ENCODE measurements at regions not wholly inside any gene's neighbourhood (a gene's known extent, or its start where the extent isn't known, plus 50 kb on each side); places are given as distances from the start of the nearest gene placed in this dataset.

DNA sequence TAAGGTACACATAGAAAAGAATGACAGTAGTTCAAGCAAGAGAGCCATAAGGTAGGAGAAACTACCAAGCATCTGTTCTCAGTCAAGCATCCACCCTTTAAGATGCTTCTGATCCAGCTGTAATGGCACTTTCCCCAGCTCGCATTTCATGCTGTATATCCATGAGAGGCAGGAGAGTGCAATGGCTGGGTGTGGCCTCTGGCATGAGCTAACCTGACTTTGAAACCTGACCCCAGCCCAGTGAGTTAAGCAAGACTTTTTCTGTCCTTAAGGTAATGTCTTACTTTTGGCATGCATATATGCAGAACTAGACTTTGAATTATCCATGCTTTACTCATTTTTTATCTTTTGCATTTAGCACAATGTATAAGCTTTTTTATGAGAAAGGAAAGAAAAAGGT is 79.8 kb upstream of the CNTN5 start:
- TF ChIP-seq CTCF (conservative IDR thresholded peaks at IDR 0.05; ENCODE audit: low read depth in 2 of 2) (no peak), POLR2AphosphoS5 (IDR thresholded peaks at IDR 0.05; ENCODE audit: low read depth) (no peak), EZH2 (IDR thresholded peaks at IDR 0.05; ENCODE audit: low read depth, unreplicated experiment) (no peak), ZNF331 (CRISPR knock-in tag; IDR thresholded peaks at IDR 0.05; ENCODE audit: low read depth) (no peak), NANOG (IDR thresholded peaks at IDR 0.05; ENCODE audit: borderline replicate concordance) (no peak), EZH2phosphoT487 (IDR thresholded peaks at IDR 0.05; ENCODE audit: unreplicated experiment) (no peak), CREB1 (CRISPR knock-in tag; IDR thresholded peaks at IDR 0.05; ENCODE audit: low read depth) (no peak), JUNB (IDR thresholded peaks at IDR 0.05; ENCODE audit: unreplicated experiment) (no peak)
- TF ChIP-seq, protein P1, sequence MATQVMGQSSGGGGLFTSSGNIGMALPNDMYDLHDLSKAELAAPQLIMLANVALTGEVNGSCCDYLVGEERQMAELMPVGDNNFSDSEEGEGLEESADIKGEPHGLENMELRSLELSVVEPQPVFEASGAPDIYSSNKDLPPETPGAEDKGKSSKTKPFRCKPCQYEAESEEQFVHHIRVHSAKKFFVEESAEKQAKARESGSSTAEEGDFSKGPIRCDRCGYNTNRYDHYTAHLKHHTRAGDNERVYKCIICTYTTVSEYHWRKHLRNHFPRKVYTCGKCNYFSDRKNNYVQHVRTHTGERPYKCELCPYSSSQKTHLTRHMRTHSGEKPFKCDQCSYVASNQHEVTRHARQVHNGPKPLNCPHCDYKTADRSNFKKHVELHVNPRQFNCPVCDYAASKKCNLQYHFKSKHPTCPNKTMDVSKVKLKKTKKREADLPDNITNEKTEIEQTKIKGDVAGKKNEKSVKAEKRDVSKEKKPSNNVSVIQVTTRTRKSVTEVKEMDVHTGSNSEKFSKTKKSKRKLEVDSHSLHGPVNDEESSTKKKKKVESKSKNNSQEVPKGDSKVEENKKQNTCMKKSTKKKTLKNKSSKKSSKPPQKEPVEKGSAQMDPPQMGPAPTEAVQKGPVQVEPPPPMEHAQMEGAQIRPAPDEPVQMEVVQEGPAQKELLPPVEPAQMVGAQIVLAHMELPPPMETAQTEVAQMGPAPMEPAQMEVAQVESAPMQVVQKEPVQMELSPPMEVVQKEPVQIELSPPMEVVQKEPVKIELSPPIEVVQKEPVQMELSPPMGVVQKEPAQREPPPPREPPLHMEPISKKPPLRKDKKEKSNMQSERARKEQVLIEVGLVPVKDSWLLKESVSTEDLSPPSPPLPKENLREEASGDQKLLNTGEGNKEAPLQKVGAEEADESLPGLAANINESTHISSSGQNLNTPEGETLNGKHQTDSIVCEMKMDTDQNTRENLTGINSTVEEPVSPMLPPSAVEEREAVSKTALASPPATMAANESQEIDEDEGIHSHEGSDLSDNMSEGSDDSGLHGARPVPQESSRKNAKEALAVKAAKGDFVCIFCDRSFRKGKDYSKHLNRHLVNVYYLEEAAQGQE (IDR thresholded peaks at IDR 0.05; ENCODE audit: unreplicated experiment) = no peak

Measured in GM23338 (cell line).